Fibroblast of gingiva (primary cell): ENCODE measurements at regions not wholly inside any gene's neighbourhood (a gene's known extent, or its start where the extent isn't known, plus 50 kb on each side); places are given as distances from the start of the nearest gene placed in this dataset.

Source experiments
- DNase-seq: peaks from one replicate; pipeline ENCODE4 v3.0.0-alpha.2; 2011; ENCODE audit warnings: low read depth

DNA sequence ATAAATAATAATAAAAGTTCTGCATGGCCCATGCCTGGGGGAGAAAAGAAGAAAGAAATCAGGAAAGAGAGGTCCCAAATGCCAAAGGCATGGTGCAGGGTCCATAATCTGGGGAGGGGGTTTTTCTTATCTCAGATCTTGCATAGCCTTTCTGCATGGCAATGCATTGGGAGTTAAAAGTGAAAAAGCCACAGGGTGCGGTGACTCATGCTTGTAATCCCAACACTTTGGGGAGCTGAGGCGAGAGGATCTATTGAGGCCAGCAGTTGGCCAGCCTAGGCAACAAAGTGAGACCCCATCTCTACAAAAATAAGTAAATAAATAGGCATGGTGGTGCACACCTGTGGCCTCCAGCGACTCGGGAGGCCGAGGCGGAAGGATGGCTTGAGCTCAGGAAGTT, 76.8 kb upstream of the GATA2 start:
- no peak for DNase-seq

DNA sequence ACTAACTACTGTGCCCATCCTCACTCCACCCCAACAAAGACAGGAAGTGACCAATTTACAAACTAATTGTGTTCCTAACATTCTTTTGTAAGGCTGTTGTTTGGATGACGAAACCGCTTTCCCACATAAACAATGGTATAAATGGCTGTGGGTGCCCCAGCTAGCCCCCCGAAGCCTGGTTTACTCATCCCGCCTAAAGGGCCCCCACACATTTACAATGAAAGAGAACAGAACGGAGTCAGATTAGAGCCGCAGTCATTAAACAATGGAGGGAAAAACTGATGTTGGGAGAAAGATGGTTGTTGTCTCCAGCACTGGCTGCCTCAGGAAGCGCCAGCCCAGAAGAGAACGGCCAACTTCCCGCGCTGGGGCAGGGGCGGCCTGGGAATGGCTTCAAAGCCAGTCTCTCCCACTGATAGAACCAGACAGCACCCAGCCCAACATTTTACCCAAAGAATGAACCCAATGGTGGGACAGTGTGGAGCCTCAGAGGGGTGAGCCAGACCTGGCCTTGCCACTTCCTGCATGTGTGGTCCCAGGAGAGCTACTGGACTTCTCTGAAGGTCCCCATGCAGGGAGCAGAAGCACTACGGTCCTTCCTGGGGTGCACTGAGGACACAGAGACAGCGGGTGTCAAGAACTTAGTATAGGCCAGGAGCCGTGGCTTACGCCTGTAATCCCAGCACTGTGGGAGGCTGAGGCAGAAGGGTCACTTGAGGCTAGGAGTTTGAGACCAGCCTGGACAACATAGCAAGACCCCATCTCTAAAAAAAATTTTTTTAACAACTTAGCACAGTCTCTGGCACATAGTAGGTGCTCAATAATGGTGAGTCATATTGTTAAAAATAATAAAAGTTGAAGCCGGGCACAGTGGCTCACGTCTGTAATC, 75.8 kb upstream of the GATA2 start:
- no peak for DNase-seq

DNA sequence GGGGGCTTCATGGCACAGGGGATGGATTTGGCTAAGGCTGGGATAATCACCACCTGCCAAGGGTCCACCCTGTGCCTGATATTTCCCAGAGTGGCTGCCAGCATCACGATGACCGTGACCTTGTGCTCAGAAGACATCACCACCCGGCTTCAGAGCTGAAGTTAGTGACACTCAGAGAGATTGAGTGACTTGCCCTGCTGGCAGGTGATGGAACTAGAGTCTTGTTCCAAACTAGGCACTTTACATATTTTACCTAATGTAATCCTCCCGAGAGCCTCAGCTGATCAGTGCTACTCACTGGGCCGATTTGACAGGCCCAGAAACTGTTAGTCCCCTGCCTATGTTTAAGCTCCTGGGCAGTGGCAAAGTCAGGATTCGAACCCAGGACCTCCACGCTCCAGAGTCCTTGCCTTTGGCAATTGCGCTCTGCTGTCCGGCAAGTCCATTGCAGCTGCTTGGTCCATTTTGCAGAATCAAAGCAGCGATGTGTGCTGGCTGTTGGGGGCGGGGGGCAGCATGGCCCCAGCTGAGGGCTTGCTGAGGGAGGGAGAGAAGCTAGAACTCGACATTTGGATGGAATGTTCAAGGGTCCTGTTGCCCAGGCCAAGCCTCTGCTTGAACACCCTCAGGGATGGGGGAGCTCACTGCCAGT, 74.8 kb upstream of the GATA2 start:
- no peak for DNase-seq

DNA sequence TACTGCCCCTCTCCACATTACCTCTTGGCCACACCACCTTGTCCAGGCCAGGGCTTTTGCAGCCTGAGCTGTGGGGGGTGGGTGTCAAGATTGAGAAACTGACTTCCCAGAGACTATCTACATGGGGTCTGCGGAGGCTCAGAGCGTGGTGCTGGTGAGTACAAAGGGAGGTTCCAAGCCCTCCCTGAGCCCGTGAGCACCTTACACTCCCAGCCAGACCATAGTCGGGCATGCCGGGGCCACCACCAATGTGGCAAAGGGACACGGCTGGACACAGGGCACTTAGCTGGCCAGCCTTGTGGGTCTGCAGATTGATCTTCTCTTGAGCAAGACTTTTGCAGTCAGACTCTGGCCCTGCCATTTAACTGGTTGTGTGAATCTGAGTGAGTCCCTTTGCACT, 74.1 kb upstream of the GATA2 start:
- DNase-seq = no peak

DNA sequence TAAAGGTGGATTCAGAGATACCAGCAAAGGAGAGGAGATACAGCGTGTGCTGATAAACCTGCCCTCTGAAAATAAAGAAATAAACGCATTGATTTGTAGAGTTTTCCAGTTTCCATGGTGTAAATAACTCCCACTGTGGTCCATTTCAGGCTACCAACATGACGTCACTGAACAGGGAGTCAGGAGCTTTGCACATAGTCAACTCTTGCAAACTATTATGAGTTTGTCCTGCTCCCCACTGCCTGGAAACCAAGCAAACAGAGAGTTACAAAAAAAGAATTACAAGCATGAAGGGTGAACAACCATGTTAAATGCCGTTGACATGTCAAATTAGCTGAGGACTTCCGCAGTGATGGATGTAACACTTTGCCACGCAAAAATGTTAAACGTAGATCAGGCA, 70.4 kb upstream of the GATA2 start:
- no peak for DNase-seq

DNA sequence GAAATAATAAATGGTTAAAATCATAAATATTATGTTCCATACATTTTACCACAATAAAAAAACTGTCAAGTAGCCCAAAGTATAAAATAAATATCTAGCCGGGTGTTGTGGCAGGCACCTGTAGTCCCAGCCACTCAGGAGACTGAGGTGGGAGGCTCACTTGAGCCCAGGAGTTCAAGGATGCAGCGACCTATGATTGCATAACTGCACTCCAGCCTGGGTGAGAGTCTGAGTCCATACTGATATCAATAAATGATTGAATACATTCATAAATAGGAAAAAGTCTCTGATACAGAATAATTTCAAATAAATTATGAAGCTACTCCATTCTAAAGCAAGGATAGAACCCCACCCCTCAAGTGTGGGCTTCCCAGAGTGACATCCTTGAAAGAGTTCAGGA, 68.5 kb upstream of the GATA2 start:
- DNase-seq = no peak

DNA sequence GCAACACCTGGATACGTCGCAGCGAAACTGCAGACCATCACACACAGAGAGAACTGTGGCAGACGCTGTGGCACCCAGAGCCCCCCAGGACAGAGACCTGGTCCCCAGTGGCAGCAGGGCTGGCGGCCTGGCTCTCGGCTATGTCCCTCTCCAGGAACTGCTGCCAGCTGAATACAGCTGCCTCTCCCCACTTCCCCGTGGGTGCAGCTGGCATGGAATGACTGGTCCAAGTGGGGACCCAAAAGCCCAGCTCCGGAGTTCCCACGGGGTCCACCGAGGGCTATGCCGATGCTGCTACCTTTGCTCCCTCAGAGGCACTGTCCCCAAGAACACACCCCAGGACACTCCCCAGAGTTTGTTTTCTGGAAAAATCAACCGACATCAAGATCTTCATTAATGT, 67.8 kb upstream of the GATA2 start:
- no peak for DNase-seq

DNA sequence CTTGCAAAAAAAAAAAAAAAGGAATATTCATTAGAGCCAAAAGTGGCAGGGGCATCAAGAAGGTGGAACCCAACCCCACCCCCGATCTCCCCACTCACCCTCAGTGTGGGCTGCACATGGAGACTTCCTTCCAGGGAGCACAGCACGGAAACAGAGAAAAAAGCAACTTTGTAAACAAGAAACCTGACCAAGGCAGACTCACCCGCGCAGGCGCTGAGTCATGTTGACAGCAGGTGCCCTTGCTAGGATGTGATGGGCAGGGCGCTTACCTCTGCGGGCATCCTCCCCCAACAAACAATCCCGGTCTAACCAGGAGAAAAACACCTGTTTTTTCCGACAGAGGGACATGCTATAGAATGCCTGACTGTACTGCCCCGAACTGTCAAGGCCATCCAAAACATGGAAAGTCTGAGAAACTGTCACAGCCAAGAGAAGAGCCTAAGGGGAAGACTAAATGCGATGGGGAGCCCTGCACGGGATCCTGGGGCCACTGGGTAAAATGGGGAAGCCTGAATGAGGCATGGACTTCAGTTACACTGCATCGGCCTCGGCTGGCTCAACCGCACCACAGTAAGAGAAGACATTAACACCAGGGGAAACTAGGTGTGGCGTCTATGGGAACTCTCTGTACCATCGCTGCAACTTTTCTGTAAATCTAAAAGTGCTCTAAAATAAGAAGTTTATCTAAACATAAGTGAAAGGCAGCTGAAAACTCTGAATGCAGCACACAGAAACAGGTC, 66.7 kb upstream of the GATA2 start:
- DNase-seq = no peak

DNA sequence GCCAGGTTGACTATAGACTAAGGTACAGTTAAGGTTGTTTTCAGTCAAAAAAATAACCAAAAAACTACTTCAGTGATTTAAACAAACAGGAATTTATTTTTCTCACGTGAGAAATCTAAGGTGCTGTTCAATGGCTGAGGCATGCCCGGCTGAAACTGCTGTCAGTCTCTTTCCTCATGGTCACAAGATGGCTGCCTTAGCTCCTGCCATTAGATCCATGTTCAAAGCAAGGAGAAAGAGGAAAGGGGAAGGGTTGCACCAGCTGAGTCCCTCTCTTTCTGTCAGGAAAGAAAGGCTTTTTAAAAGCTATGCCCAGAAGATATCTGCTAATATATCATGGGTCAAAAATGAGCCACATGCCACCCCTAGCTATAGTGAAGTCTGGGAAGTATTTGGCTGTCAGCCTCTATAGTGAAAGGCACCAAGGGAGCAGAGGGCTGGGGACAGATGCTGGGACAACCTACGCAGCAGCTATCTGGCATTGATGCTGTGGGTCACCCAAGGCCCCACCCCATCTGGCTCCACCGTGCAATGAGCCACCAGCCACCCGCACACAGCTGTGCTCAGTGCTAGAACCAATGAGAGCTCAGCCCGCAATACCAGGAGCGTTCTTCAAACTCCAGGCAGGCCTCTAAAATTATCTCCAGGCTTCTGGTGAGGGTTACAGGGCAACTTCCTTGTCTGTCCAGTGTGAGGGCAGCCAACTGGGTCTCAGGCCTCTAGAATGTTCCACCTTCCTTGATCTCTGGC, 64.7 kb upstream of the GATA2 start:
- DNase-seq = no peak

DNA sequence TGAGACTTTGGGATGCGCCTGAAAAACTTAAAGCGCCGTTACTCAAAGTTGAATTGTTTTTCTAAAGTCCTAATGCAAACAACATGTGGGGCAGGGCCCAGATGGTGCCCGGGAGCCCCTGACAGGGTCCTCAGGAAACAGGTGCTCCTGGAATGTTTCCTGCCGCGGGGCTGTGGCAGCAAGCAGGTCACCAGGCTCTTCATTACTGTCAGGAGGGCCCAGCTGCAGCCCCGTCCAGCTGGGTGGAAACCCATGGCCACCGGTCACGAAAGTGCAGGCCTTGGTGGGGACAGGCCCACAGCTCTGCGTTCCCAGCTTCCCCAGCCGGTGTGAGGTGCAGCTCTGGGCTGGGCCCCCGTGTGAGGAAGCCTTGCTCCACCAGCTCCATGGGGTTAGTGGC, 63.9 kb upstream of the GATA2 start:
- DNase-seq = no peak

DNA sequence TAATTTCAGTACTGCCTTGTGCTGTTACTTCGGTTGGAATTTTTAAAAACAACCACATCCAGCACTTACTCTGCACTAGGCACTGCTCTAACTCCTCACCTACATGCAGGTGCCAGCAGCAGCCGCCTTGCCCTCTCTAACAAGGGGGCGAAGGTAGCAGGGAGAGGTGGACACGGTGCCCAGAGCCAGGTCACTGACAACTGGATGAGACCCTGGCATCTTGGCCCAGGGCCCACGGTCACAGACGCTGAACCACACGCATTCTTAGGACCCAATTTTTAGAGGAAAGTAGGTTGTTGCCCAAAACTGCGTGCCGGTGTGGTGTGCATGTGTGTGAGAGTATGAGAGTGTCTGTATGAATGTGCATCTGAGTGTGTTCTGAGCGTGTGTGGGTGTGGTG, 63.4 kb upstream of the GATA2 start:
- DNase-seq = no peak

DNA sequence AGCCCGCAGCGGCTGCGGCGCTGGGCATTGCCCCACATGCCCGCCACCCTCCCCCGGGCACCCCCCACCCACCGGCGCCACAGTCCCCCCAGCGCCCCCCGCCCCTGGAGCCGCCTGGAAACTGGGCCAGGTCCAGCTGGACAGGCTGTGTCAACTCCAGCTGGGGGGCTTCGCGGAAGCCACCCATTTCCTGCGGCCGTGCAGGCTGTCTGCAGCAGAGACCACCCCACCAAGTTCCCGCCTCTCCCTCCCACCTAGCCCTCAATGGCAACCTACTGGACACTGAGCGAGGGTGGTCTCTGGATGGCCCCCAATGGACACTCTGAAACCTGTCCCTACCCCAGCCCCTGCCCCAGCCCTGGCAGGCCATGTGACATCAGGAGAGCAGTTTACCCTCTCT, 62.8 kb upstream of the GATA2 start:
- DNase-seq = no peak

DNA sequence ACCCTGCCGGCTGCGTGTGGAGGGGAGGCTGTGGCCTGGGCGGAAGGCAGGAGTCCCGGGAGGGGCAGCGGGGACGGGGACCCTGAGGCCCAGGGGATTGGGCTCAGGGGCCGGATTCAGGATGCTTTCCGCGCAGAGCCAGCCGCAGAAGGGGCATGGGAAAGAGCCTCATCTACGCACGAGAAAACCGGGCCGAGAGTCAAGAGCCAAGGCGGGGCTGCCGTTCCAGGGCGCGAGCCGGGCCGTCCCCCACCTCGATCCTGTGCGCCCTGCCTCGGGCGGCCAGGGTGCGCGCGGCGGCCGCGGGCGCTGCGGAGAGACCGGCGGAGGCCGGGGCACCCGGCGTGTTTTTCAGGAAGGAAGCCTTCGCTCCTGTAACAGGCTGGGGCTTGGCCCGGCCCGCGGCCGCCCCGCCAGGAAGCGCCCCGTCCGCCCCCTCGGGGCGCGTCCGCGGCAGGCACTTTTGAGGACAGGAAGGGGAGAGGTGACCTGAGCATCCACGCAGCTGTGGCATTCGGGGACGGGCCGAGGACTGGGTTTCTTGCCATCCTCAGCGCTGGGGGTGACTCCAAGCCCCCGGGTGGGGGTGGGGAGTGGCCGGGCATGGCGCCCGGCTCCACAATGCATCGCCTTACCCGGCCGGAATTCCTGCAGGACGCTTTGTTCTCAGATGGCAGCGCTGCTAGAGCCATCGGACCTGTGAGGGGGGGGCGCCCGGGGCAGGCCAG, 62.3 kb upstream of the GATA2 start:
- no peak for DNase-seq

DNA sequence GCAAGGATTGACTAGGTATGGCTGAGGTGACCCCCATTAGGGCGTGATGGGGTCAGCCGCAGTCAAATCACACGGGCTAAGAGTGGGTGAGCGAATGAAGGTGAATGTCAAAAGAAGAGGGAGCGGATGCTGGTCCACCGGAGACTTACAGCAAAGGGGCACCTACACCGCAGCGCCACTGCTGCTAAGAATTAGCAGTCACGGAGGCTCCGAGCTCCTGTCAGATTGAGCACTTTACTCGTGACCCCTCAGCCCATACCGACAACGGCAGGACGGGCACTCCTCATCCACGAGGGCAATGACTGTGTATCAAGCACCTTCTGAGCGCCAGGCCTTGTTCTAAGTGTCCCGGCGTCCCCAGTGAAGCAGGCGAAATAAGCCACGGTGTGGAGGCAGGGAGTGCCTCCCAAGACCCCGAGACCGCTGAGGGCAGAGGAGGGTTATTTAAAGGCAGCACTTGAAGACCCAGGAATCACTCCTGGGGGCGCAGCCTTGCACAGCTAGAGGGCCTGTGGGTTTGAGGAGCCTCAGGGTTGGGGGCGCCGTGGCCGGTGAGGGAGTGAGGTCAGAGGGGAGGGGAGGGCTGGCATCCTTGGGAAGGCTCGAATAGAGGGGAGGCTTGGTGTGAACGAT, 61.6 kb upstream of the GATA2 start:
- DNase-seq = no peak

DNA sequence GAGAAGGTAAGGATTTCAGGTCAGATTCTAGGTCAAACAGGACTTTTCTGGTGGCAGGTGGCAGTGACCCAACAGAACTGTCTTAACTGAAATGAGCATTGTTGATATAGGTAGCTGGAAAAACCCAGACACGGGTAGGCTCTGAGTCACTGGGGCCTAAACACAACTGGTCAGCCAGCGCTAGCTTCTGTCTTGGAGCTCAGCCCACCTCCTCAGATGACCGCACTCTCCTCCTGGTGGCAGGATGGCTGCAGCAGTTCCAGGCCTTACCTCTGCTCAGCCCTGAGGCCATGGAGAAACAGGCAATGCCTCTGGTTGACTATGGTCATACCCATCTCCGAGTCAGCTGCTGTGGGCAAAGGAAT, 61.1 kb upstream of the GATA2 start:
- no peak for DNase-seq

DNA sequence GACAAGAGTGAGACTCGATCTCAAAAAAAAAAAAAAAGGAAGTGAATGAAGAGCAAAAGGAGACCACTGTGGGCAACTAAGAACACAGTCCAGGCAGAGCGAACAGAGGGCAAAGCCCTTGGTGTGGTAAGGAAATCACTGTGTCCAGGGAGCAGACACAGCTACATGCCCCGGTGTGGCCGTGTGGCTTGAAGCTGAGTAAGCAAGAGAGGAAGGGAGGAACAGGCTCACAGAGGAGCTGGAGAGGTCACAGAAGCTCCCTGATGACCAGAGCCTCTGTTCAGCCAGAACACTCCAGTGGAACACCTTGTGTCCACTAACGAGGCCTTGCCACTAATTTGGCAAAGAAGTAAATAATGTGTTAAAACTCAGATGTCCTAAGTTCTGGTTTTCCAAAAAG, 60.6 kb upstream of the GATA2 start:
- DNase-seq = no peak

DNA sequence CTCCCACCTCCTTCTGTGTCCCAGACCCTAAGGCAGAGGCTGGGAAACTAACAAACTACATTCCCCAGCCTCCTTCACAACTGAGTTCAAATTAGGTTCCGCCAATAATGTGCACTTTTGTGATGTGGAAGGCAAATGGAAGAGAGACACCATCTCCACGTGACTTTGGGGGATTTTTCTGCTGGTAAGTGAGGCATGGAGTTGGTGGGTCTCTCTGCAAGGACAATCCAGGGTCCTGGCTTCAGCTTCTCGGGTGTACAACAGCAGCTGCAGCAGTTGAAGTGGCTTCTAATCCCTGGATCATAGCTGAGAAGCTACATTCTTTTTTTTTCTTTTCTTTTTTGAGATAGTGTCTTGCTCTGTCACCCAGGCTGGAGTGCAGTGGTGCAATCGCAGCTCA, 58.9 kb upstream of the GATA2 start:
- no peak for DNase-seq

DNA sequence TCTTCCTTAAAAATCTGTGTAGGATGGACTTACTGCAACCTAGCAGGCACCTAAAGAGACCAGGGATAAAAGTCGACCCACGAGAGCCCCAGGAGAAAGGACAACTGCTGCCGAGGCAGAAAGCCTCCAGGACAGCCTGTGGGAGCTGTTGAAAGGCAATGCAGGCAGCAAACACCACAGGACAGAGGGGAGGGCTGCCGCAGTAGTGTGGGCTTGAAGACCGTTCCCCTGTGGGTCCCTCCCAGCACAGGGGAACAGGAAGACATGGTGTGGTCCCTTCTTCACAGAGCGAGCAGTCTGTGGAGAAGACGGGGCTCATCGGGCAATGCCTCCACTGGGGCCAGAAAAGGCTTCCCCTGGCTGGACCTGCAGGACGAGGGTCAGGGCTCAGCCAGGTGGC, 58.5 kb upstream of the GATA2 start:
- DNase-seq = no peak

DNA sequence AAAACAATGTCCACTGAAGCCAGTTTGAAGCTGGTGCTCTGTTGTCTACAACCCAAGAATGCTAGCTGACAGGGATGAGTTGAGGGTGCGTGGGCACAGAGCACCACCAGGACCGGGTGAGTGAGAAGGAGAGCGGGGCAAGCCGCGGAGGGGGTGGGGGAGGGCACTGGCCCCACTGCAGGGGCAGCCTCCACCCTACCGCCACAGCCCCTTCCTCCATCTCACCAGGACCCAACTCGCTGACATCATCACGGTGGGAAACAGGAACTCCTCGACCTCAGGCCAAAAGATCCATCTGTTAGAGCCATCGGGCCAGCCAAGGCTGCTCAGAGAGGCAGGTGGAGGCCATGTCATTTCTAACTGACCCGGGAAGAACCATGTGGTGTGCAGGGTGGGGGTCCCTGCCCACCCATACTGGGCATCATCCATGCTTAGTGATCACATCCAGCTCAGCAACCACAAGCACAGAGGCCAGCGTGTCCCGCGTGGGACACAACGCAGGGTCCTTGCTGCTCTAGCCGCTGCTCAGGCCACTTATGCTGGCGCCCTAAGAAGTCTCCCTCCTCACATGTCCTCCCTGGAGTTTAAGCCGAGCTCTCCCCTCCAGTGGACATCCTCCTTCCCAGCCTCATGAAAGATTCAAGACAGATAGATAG, 57.6 kb upstream of the GATA2 start:
- no peak for DNase-seq

DNA sequence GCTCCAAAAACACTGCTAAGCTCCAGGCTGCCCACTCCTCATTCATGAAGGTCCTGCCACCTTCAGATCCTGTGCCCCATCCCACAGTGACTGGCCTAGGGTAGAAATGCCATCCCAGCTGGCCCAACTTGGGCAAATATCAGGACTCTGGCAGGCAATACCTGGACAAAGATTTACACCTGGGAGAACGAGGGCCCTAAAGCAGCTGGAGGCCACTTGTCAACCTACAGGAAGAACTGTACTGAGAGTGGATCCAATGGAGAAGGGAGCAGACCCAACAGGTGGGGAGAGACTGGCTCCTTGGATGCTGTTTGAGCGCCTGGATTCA, 57.1 kb upstream of the GATA2 start:
- DNase-seq = no peak
